ENCODE measurements at regions not wholly inside any gene's neighbourhood (a gene's known extent, or its start where the extent isn't known, plus 50 kb on each side); places are given as distances from the start of the nearest gene placed in this dataset.

GRCh38 chr18:67139899-67140298 is 376.6 kb downstream of the DSEL start:
- no peak for TF ChIP-seq RAD21 (IDR thresholded peaks at IDR 0.05 in 1 of 2, conservative IDR thresholded peaks at IDR 0.05 in 1 of 2; ENCODE audit: low read depth in 2 of 2, low read length in 2 of 2)
- no peak for TF ChIP-seq BACH1 (IDR thresholded peaks at IDR 0.05; ENCODE audit: low read length)
- TF ChIP-seq CTCF (IDR thresholded peaks at IDR 0.05; ENCODE audit: control extremely low read depth in 1 of 3, insufficient read depth in 1 of 3, low read depth in 1 of 3, low read length in 3 of 3) = no peak
- no peak for TF ChIP-seq SIN3A (conservative IDR thresholded peaks at IDR 0.05 in 1 of 2, IDR thresholded peaks at IDR 0.05 in 1 of 2; ENCODE audit: low read depth in 1 of 2, low read length in 2 of 2)
- no peak for TF ChIP-seq CHD2 (IDR thresholded peaks at IDR 0.05; ENCODE audit: low read length)
- TF ChIP-seq RBBP5 (IDR thresholded peaks at IDR 0.05; ENCODE audit: borderline replicate concordance, low read depth, low read length) = no peak
- no peak for TF ChIP-seq POLR2AphosphoS5 (IDR thresholded peaks at IDR 0.05; ENCODE audit: low read depth, low read length)
- no peak for TF ChIP-seq JUN (IDR thresholded peaks at IDR 0.05; ENCODE audit: low read depth, low read length)
- no peak for TF ChIP-seq USF2 (IDR thresholded peaks at IDR 0.05; ENCODE audit: low read length)
- no peak for TF ChIP-seq SUZ12 (IDR thresholded peaks at IDR 0.05; ENCODE audit: low read length)

All from H1 (cell line).